ENCODE measurements at regions not wholly inside any gene's neighbourhood (a gene's known extent, or its start where the extent isn't known, plus 50 kb on each side); places are given as distances from the start of the nearest gene placed in this dataset.

- H3K27me3 ChIP-seq (ENCODE audit: control insufficient read depth in 1 of 2, insufficient read depth in 2 of 2, low read length in 2 of 2), result no peaks in the 10 kb centered on the region
- ATAC-seq (no peak), DNase-seq (ENCODE audit: low spot score) (peak; percentile 39), FAIRE-seq (no peak)
- H3K36me3 ChIP-seq (replicated peaks in 1 of 2; ENCODE audit: control insufficient read depth in 1 of 2, insufficient read depth in 2 of 2, low read length in 2 of 2), result no peaks in the 10 kb centered on the region
- H3K79me2 ChIP-seq (ENCODE audit: insufficient read depth, low read length), result peaks cover 37% of the 10 kb centered on the region
- BruUV-seq (replicated peaks), result no TSS peak
- peak overlapping the region; percentile 64 for H3K4me2 ChIP-seq (ENCODE audit: low read depth, low read length)
- H3K4me1 ChIP-seq (ENCODE audit: insufficient read depth, low read length), result peaks cover 76% of the 10 kb centered on the region
- H3K4me3 ChIP-seq (replicated peaks in 1 of 3; ENCODE audit: insufficient read depth in 1 of 3, low read depth in 2 of 3, low read length in 3 of 3), result peak overlapping the region in 2 of 3 experiments; percentile 8 to 32; a peak in 2 of 6 replicates
- peak overlapping the region; percentile 37; the same call in 1 of the 2 replicates for H3K9ac ChIP-seq (ENCODE audit: insufficient read depth, low read depth, low read length)
- CTCF ChIA-PET (ENCODE audit: low intra/inter-chr PET ratio, low total read pairs), result no interaction called here
- H3K27ac ChIP-seq (ENCODE audit: extremely low read length, insufficient read depth, low read length), result peak overlapping the region; percentile 91
- intact Hi-C loops (cut with micrococcal nuclease; ENCODE audit: unreplicated experiment), result loop anchor here (5.0 kb wide), 2 partner anchors 40 to 85 kb away; no protein-coding TSS in a partner anchor
- H3K9me3 ChIP-seq (ENCODE audit: low read length), result no peaks in the 10 kb centered on the region
- POLR2A ChIA-PET, result interaction anchor here (0.9 to 4.2 kb wide), 6 partner anchors 57 to 89 kb away, joined by 3 to 39 read pairs (median 8); partner anchors contain the start of genes ALB and ANKRD17
- H4K20me1 ChIP-seq (ENCODE audit: insufficient read depth, low read length), result no peaks in the 10 kb centered on the region
- in situ Hi-C loops (cut with HindIII; ENCODE audit: extremely low pct_ligation_motif_present, low pct_unique_long_range_greater_than_20kb), result loop anchor here (25.0 kb wide), 1 partner anchor 240 kb away; no protein-coding TSS in a partner anchor
- no peak overlapping the region for H2AFZ ChIP-seq (ENCODE audit: low read length)
- TF ChIP-seq TIGD3 (CRISPR knock-in tag; IDR thresholded peaks at IDR 0.05; ENCODE audit: borderline replicate concordance) (no peak), ZNF276 (CRISPR knock-in tag; IDR thresholded peaks at IDR 0.05; ENCODE audit: low read depth) (no peak), SP1 (IDR thresholded peaks at IDR 0.05) (no peak), SP1 (CRISPR knock-in tag; IDR thresholded peaks at IDR 0.05) (no peak), ZNF660 (CRISPR knock-in tag; IDR thresholded peaks at IDR 0.05; ENCODE audit: borderline replicate concordance, low read depth) (no peak), ARHGAP35 (CRISPR knock-in tag; IDR thresholded peaks at IDR 0.05; ENCODE audit: borderline replicate concordance) (no peak), IRF2 (CRISPR knock-in tag; IDR thresholded peaks at IDR 0.05) (no peak), ATF4 (CRISPR knock-in tag; IDR thresholded peaks at IDR 0.05) (peak in 1 of 2 experiments; percentile 59; a peak in 2 of 4 replicates), ARID5B (CRISPR knock-in tag; IDR thresholded peaks at IDR 0.05) (peak; percentile 75), ZNF17 (CRISPR knock-in tag; IDR thresholded peaks at IDR 0.05) (no peak), PCBP2 (optimal IDR thresholded peaks at IDR 0.05; ENCODE audit: low read depth, low read length, poor library complexity, severe bottlenecking) (no peak), AKAP8 (CRISPR knock-in tag; IDR thresholded peaks at IDR 0.05) (no peak), HNRNPH1 (optimal IDR thresholded peaks at IDR 0.05; ENCODE audit: low read depth, low read length) (no peak), ZNF331 (CRISPR knock-in tag; IDR thresholded peaks at IDR 0.05) (no peak), ZNF354B (CRISPR knock-in tag; IDR thresholded peaks at IDR 0.05) (no peak), ZSCAN12 (CRISPR knock-in tag; IDR thresholded peaks at IDR 0.05) (no peak), FOXA1 (IDR thresholded peaks at IDR 0.05) (no peak), FOXA1 (CRISPR knock-in tag; IDR thresholded peaks at IDR 0.05) (peak; percentile 72), GPN1 (CRISPR knock-in tag; IDR thresholded peaks at IDR 0.05; ENCODE audit: borderline replicate concordance) (no peak)
Measured at GRCh38 chr4:73347497-73347896, 56.6 kb upstream of the ALB start.
